ENCODE measurements at regions not wholly inside any gene's neighbourhood (a gene's known extent, or its start where the extent isn't known, plus 50 kb on each side); places are given as distances from the start of the nearest gene placed in this dataset.

DNA sequence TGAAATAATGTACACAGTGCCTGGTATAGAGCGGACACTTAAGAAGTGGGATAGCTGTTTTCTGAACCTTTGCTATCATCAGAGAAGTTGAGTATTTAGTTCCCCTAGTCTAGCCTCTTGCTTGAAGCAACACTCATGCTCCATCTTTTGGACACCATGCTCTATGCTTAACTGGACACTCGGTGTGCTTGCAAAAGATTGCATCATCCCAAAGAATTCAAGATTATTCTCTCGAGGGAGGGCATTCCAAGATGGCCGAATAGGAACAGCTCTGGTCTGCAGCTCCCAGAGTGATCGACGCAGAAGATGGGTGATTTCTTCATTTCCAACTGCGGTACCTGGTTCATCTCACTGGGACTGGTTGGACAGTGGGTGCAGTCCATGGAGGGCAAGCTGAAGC is 143.9 kb upstream of the FSHR start:
- no peak for DNase-seq

DNA sequence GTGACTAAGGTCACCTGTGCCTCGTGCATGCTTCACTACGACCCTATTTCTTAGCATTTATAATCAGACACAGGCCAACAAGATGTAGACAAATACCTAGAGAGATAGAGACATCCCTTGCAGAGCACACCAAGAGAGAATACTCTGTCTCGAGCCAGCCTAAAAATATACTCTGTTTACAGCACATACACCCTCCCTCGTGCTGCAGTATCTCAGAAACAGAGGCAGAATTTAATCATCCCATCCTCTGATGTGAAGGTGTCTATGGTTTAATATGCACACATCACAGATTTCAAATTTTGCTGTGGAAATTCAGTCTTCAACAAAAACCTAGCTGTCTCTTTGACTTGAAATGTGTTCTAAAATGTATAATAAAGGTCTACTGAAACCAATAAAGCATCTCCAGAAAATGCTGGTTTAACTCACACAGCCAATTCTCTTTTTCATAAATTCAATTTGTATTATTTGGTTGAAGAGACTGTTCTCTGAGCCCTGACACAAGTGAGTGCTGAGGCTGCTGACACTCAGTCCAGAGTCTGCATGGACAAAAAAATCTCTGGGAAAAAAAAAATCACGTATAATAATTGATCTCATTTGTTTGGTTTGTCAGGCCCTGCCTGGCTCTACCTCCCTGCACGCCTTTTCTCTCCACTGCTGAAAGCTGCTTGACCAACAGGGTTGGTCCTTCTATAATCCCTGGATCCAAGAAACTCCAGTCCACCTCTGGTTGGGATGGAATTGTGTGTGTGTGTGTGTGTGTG is 142.0 kb upstream of the FSHR start:
- DNase-seq: no peak

DNA sequence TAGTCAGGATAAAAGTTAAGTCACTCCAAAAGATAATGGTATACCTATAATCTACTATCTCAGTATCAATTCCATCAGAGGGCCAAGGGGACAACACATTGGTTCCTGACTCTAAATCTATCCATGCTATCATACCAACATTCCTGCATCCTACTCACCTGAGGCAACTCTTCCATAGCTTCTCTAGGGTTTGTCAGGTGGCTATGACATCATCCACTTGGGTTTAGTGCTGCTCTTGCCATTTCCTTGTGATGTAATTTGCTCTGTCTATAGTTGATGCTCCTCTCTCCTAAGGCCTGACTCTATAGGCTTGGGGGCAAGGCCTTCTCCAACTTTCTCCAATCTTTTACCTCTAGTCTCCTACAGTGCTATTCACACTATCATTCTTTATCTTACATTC is 139.9 kb upstream of the FSHR start:
- no peak for DNase-seq

DNA sequence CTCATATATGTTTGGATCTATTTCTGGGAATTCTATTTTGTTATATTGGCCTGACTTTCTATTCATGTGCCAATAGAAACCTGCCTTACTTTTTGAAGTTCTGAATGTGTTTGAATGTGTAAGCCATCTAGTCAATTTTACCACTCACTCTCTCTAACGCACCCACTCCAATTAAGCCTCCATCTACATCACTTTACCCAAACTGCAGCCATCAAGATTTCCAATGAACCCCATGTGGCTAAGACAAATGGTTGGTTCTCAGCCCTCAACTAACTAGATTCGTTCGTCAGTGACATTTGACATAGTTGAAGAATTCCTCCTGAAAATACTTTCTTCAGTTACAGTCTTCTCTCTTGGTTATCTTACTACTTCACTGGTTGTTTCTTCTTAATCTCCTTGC is 137.3 kb upstream of the FSHR start:
- no peak for DNase-seq

DNA sequence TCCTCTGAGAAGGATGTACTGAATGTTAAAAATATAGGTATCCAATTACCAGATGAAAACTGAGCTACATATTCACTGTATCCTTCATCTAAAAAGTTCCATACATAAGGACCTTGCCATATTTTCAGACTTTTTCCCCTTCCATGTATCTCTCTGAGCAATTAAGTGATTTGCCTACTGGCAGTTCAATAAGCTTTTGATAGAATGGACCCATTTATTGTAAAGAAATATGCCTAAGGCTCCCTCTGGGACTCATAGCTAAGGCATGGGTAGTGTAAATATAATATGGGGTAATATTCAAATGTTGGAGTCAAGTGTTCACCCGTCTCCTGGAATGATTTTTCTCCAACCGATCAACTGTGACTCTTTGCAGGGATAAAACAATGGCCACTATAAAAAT is 135.4 kb upstream of the FSHR start:
- no peak for DNase-seq

DNA sequence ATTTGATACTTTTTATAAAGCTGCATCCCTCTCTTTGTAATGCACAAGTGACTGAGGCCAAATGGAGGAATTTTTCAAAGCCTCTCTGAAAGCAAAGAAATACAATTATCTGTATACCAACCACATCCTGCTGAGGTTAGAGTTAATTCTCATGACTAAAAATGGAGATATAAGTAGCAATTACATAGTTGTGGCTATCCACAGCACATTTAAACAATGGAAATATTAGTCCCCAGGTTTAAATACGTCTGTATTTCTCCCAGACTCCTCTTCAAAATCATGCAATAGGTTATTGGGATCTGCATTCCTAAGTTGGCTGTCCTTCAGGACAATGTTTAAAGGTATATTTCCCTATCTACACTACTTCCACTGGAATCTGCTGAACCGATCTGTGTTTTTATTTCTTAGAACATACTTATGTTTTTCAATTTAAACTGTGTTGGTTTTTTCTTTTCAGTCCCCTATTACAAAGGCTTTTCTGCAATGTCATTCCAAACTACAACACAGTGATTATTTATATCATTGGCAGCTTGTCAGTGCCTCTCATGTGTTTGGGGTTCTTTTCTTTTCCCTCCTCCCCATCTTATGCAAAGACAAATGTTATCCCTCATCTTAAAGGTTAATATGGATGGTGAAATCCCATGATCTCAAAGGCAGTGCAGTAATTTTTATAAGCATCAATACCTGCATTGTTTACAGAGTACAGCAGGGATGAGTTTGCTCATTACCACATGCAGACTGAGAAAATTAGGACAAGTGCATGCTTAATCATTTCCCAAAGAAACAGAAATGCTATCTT is 134.8 kb upstream of the FSHR start:
- no peak for DNase-seq

DNA sequence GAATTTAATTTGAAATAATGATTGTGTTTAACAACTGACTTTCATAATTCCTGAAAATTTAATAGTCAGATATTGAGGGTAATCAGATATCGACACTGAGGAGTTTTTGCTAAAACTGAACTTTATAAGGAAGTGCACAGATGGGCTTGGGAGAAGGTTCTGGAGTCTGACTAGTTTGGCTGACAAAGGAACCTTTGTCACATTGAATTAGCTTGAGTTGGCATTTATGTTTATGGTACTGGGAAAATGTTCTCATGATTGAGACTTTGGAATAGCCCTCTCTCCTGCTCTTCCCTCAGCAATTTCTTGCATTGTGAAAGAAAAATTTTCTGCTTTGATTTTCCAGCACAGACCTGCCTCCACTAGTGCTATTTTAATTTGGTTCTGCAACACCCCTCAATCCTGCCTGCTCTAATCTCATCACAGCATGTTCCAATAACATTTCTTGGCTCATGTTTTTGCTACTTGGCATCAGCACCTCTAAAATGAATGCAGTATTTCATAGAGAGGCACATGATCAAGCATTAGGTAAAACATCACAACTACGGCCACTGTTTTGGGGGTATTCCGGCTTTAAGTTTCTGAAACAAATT is 133.9 kb upstream of the FSHR start:
- no peak for DNase-seq

DNA sequence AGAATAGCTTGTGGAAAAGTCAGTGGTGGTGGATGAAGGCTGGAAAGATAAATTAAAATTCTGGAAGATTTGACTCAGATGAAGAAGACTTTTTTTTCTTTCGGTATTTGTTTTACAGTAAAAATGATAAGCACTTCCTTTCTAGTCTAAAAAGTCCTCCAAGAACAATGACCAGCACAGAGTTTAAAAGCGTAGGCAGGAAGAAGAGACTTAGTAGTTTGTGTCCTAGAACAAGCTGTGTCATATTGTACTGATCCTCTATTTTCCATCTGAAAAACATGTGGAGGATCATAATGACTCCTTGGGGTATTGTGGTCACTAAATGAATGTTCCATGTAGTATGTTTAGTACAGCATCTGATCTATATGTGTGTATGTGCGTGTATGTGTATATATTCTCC is 132.4 kb upstream of the FSHR start:
- DNase-seq: no peak

DNA sequence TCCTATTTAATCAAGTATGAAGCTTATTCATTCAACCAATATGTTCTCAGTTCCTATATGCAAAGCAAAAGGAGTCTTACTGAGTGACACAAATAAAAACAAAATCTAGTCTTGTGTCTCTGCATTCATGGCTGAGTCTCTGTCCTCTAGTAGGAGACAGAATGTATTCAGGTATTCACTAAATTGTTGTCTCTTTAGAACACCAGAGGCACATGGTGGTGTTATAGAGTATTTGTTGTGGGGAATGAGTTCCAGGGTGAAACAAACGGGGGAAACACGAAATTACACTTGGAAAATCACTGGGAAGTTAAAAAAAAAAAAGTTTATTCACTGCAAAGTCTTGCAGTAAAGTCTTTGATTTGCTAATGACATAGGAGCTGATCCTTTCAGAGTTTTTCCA is 131.7 kb upstream of the FSHR start:
- DNase-seq: no peak

DNA sequence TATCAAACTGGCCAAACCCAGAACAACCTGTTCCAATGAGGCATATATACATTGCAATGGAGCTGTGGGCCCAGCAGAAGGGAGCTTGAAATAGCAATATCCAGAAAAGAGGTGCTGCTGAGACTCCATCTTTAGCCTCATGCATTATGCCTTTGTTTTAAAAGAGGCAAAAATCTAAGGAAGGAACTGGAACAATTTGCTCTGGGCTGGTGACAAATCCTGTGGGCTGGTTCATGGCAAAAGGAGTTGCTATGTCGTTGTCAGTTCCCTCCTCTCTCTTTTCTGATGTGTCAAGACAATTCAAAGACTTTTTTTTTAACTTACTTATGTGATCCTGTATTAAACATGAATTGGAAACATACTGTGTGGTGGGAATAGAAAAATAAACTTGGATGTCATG is 124.2 kb upstream of the FSHR start:
- no peak for DNase-seq

DNA sequence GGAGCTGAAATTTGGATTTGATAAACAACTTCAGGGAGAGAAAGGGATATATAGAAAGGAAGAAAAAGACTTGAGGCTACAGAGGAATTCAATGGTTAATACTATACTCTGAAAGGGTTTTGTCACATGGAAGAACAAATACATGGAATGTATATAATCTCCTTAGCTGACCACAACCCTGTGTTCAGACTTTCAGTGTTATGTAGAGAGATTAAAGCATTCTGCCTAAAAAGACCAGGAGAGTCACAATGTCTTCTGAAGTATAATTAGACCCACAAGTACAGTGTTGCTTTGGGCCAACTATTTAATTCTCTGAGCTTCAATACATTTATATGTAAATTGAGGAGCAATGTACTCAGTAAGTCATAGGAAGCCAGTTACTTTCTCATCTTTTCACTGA is 123.8 kb upstream of the FSHR start:
- no peak for DNase-seq

DNA sequence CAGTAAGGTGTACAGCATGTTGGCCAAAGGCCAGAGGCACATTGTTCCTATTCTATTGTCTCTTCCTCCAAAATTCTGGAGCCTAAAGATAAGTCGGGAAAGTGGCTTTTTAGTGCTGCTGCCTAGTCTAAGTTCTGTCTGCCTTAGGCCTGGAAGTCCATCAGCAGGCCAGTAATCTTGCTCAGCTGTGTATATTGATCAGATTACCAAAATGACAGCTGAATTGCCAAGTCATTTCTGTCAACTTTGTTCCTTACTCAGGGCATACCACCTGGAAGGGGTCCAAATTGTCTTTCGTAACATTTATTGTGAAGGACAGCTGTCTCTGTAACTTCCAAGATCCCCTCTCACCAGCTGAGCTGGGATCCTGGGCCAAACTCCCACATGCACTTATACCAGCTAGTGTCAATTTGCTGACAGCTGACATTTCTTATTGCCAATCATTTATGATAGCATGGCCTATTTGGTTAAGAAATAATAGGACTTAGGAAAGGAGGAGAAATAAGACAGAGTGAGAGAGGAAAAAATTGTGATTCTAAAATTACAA is 116.8 kb upstream of the FSHR start:
- DNase-seq: no peak

DNA sequence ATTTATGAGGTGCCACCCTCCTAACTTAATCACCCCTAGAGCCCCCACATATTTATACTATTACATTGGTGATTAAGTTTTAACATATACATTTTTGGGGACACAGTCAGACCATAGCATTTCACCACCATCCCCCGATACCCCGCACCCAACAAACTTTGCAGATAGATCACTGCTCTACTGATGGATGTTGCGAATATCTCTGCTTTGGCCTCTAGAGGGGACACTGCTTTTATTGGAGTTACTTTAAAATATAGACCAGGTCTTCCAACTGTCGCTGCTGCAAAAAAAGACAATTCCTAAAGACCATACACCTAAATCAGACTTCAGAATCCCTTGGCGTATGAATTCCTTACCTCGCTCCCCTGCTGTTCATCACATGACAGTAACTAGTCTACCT is 115.8 kb upstream of the FSHR start:
- DNase-seq: no peak

DNA sequence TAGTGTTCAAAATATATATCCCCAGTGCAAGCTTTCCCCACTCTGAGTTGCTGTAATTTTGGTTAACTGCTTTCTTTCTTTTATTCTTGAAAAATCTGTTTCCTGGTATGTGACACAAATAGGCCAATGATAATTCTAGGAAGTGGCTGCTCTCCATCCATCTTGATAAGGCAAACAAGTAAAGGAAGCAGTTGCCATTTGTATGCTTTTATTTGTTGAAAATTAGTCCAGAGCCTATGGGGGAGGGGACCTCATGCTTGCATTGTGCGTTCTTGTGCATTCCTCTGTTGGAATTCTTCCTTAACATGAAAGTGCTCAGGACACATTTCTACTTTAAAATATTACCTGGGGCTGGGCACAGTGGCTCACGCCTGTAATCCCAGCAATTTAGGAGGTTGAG is 111.2 kb upstream of the FSHR start:
- DNase-seq: no peak

DNA sequence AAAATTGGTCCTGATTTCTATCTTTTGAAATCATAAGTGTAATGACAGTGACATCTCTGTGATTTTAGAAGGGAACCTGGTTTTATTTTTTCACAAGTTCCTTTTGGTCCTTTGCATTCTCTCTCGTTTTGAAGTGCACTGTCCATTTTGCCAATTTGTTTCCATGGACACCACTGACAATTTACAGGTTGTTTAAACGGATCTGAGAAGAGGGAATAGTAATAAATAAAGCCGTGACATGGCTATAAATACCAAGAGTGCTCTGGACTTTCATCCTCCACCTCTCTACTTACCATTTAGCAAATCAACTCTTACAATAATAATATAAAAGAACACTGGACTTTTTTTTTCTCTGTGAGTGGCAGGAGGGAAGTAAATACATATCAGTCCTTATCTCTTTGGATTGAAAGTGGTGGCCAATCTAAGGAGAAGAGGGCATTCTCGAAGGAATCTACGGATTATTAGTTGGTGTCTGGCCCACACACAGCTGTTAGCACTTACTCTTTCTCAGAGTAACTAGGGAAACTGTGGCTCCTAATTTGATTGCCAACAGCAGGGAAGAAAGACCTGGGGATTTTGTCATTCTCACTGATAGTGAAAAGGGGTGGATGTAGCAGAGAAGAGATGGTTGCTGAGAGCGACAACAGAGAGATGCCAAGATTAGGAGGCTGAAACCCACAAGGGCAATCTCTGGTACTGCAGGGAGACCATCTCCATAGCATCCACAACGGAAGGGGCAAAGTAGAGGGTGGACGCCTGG is 108.7 kb upstream of the FSHR start:
- no peak for DNase-seq

DNA sequence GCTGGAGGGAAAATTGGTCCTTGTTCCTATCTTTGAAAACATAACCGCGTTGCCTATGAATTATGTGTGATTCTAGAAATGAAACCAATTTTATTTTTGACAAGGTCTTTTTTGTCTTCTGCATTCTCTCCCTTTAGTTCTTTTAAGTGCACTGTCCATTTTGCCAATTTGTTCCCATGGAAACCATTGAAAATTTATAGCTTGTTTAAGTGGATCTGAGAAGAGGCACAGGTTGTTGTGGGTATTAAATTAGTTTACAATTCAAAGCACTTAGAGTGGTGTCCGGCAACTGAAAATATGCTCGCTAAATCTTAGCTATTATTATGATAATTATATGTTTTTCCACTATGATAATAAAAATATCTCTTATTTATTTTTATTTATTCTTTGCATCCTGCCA is 107.5 kb upstream of the FSHR start:
- no peak for DNase-seq

DNA sequence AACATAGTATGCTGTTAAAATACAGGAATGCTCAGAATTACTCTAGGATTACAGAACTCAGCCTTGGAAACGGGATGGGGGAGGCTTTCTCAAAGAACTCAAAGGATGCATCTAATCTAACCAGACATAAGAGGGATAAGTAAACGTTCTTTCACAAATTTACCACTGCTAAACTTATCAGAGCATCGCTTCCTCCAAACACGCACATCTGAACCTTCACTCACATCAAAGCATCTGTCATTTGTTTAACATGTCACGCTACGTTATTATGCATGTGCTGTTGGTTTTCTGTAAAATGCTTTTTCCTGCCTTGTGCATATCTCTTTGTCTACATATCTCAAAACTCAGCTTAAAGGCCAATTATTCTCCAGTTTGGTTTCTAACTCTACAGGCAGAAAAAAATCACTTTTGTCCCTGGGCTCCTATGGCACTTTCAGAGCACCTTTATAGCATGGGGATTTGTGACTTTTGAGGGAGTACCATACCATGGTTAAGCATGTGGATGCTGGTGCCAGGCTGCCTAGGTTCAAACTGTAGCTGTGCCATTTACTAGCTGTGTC is 106.7 kb upstream of the FSHR start:
- DNase-seq: no peak

DNA sequence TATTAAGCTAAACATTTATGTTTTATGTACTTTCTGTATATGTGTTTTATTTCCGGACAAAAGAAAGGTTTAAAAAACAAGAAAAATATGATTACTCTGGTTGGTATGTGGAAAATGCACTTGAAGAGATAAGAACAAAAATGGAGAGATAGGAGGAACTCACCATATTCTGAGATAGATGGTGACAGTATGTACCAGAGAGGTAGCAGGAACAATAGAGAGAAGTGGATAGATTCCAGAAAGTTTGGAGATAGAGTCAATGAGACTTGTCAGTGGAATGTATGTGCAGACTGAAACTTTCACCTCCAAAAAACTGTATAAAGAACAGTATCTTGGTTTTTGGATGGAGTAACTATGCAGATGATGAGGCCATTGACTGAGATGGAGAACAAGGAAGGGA is 105.6 kb upstream of the FSHR start:
- DNase-seq: no peak

DNA sequence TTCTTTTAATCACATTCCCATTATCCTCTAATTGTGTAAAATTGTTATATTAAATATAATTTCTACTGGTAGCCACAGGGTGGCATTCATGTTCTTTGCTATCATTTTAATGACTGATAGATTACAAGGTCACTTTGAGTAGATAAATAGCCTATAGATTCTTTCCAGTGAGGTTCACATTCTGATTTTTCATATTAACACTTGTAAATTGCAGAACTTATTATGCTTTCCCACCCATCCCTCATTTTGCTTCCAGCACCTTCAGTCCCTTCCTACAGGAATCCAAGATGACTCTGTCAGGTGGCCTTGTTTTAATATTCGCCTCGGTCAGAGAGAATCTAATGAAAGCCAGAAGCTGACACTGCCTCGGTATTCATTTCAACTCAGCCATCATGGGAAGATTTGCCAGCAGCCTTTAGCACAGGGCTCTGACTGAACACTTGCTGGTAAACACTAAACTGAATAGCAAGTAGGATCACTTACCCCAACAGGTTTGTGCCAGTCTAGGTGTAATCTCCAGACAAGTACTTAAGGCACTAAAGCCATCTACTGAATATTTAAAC is 101.2 kb upstream of the FSHR start:
- no peak for DNase-seq

DNA sequence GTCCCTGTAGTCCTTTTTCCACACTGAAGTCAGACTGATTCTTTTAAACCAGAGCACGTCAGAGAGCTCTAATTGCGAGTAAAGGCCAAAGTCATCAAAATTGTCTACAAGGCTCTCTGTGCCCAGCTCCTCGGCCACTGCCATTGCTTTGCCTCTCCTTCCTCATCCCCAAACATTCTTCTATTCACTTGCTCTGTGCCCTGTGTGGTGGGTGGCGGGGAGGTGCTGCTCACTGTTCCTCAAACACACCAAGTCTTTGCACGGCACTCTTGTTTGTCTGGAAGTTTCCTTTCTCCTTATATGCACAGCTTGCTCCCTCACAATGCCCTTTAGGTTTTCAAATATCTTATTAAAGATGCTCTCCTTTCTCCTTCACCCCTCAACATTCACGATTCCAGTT is 100.1 kb upstream of the FSHR start:
- DNase-seq: no peak

DNA sequence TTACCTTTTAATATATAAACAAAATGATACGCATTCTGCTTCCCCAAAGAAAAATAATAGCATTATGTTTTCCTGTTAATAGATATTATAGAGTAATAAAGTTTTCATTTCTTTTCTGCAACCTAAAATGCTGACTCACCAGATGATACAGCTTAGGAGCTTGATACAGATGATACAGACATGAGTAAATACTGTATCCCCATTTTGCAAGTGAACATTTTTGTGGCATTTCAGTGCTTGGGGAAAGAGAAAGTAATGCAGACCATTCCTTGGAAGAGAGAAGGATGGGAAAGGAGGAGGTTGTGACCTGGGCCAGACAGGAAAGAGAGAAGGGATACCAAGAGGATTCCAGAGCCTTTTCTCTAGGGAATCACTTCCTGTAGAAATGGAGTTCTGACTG is 97.5 kb upstream of the FSHR start:
- DNase-seq: no peak

DNA sequence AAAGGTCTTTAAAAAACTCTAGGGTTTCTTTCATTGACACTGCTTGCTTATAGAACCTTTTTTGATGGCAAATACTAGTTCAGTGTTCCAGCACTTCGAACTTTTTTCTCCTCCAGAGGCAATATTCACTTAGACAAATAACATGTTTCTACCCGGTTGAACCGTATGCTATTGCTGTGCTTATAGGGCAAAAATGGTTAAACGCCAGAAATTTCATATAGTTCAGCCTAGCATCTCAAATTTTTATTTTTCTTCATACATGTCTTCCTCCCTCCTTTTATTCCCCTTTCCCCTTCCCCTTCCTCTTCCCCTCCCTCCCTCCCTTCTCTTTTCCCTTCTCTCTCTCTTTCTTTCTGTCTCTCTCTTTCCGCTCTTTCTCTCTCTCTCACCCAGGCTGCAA is 96.9 kb upstream of the FSHR start:
- no peak for DNase-seq

DNA sequence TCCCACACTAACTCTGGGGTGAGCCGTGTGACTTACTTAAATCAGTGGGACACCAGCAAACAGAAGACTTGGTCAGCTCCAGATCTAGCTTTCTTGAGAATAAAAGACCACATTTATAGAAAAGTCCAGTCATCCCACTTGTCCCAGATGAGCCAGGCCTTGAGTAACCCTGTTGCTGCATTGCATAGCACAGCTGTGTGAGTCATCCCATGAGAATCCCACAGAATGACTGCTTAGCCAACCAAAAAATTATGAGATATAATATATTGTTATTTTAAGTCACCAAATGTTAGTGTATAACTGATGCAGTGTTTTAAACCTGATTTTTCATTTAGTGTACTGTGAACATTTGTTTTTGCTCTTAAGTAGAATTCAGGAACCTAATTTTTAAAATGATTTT is 94.2 kb upstream of the FSHR start:
- DNase-seq: no peak

Measured in KG1 (cell line).